T follicular helper cell (primary cell): ENCODE measurements at regions not wholly inside any gene's neighbourhood (a gene's known extent, or its start where the extent isn't known, plus 50 kb on each side); places are given as distances from the start of the nearest gene placed in this dataset.

ENCODE experiments used
- DNase-seq: peaks from one replicate; pipeline ENCODE4 v3.0.0-alpha.2; 2020; ENCODE audit warnings: low read depth

DNA sequence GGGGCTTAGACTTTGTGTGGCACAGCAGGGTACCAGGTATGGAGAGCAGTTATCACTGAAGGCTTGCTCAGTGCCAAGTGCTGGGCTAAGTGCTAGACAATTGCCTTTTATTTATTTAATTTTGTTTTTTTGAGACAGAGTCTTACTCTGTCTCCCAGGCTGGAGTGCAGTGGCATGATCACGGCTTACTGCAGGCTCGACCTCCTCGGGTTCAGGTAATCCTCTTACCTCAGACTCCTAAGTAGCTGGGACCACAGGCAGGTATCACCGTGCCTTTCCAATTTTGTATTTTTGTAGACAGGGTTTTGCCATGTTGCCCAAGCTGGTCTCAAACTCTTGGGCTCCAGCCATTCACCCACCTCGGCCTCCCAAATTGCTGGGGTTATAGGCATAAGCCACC is 256.9 kb downstream of the ZNF536 start:
- DNase-seq = no peak

DNA sequence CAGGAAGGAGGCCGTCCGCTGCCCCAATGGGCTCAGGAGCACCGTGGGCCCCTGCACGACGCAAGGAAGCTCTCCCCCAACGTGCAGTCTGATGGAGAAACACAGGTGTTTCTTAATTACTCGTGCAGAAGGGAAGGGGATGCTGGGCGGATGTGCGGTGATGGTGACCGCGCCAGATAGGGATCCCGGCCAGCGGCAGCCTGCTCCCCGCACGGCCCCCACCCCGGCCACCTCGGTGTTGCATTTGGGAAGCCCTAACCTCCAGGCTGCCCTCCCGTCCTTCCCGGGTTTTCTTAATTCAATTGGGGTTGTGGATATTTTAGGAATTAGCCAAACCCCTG is 254.4 kb downstream of the ZNF536 start:
- DNase-seq = no peak

DNA sequence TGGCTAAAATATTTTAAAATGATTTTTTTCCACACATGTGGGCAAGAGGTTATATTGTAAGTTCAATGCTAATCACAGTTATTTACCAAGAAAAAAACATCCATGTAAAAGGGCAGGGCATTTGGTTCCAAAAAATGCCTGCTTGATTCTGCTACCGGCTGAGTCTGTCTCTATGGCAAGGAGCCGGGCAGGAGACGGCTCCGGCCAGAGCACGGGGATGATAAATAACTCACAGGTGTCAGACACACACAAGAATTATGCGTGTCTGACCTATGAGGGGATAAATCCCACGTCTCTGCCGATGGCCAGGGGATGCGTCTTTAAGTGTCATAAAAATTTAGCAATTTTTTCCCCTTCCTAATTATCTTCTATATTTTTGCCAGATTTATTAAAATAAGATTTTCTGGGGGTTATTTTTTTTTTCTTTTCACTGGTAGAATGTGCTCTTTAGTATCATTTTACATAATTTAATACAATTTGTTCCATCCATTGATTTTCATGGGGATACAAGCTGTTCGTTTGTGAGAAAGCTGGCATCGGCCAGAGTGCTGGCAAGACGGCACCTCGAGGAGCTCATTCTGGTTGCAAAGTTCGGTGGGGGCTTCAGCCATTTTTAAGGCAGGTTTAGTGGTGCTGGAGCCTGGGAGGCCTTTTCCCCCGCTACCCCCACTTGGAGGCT is 253.9 kb downstream of the ZNF536 start:
- DNase-seq = no peak

DNA sequence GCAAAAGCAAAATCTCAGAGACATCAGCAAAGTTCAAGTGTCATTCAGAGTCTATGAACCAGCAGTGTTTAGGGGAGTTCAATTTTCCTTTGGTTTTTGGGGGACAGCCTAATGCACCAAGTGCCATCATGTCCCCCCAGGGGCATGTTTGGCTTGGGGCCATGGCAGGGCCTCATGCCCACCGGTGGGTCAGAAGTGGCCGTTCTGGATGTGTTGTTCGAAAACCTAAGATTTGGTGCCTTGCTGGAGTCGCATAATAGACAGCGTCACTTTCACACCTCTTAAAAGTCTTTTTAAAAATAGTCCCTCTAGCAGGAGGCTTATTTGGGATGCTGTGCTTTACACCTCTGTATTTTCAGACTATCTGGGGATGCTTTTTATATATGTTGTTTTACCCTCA is 250.1 kb downstream of the ZNF536 start:
- no peak for DNase-seq

DNA sequence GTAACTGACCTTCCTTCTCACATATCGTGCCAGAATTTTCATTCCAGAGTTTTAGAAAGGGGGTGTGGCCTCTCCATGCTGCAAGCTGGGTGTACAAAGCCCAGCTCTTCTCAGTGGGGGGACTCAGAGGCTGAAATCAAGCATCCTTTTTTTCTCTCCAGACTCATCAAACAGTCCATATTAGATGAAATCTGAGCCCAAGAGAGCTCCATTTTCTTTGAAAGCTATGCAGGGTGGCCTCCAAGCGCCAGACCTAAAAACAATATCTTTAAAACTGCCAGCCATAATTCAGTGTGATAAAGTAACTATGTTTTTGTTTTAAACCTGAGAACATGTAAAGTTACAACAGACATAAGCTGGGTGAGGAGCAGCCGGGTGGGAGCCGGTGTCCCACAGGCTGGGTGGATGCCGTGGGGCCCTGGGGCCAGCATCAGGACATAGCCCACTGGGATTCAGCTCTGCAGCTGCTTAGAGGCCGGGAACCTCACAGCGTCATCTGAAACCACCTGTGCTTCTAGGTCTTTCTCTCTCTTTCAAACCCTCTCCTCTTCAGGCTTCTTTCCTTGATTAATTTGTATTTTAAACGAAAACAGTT is 249.2 kb downstream of the ZNF536 start:
- no peak for DNase-seq

DNA sequence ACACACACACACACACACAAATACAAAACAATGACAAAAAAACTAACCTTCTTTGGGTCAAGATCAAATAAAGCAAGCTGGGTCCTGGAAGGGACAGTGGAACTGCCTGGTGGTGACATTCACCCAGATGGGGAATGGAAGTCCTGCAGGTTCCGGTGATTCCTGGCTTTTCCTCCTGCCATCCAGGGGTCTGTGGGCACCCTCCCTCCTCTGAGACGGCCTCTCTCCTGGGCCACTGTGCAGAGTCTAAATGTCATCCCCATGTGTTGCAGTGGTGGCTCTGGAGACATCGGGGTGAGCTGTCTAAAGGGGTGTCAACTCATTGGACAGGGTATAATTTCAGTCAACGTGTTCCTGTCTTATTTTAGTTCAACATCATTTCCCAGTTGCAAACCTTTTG is 248.2 kb downstream of the ZNF536 start:
- DNase-seq = no peak

DNA sequence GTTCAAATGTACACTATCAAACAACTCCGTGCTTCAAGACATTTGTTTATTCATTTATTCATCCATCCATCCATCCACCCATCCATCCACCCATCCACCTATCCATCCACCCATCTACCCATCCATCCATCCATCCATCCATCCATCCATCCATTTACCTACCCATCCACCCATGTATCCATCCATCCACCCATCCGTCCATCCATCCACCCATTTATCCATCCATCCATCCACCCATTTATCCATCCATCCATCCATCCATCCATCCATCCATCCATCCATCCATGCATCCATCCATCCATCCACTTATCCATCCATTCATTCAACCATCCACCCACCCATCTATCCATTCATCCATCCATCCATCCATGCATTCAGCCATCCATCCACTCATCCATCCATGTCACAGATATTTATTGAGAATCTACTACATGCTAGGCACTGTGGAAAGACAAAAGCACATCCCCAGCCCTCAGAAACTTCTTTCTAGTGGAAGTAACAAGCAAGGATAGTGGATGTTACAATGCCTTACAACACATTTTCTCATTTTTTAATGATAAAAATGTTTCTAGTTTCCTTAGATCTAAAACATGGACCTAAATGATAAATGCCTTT is 237.6 kb downstream of the ZNF536 start:
- no peak for DNase-seq

DNA sequence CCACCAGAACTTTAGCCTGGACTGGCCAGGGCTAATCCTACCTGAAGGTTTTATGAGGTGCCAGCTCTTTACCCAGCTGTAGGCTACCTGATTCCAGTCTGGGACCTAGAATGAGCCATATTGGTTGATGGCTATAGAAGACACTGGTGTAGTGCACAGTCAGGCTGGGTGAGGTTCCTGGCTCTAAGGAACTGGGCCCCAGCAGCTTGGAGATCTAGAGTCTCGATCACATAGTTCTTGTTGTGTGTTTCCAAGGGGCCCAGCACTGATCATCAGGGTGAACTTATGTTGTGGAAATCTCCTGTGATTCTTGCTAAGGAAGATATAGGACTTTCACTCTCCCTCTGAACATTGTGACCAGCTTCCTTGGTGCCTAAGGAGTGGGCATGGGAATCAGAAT is 236.3 kb downstream of the ZNF536 start:
- DNase-seq = no peak
